ENCODE measurements at regions not wholly inside any gene's neighbourhood (a gene's known extent, or its start where the extent isn't known, plus 50 kb on each side); places are given as distances from the start of the nearest gene placed in this dataset.

GRCh38 chr6:142562865-142563264, 261.1 kb downstream of the ADGRG6 start:
- TF ChIP-seq CTCF (IDR thresholded peaks at IDR 0.05; ENCODE audit: insufficient read depth, low read length, poor library complexity, severe bottlenecking): no peak
- no peaks in the 10 kb centered on the region for H3K36me3 ChIP-seq (ENCODE audit: control insufficient read depth, insufficient read depth, low read length)
- no peak for DNase-seq (ENCODE audit: low read depth)
- H3K27me3 ChIP-seq (ENCODE audit: control insufficient read depth, insufficient read depth, low read length): no peaks in the 10 kb centered on the region
- H3K4me3 ChIP-seq (ENCODE audit: low read depth, low read length): no peak overlapping the region

GRCh38 chr6:142566628-142567396, 265.0 kb downstream of the ADGRG6 start:
- peak; percentile 92 for TF ChIP-seq CTCF (IDR thresholded peaks at IDR 0.05; ENCODE audit: insufficient read depth, low read length, poor library complexity, severe bottlenecking)
- DNase-seq (ENCODE audit: low read depth): no peak
- no peak overlapping the region for H3K4me3 ChIP-seq (ENCODE audit: low read depth, low read length)
- no peaks in the 10 kb centered on the region for H3K27me3 ChIP-seq (ENCODE audit: control insufficient read depth, insufficient read depth, low read length)
- no peaks in the 10 kb centered on the region for H3K36me3 ChIP-seq (ENCODE audit: control insufficient read depth, insufficient read depth, low read length)

- Histone ChIP-seq H3K27me3 (ENCODE audit: control insufficient read depth, insufficient read depth, low read length) (no peaks in the 10 kb centered on the region), H3K36me3 (ENCODE audit: control insufficient read depth, insufficient read depth, low read length) (no peaks in the 10 kb centered on the region), H3K4me3 (ENCODE audit: low read depth, low read length) (no peak overlapping the region)
- no peak for TF ChIP-seq CTCF (IDR thresholded peaks at IDR 0.05; ENCODE audit: insufficient read depth, low read length, poor library complexity, severe bottlenecking)
- no peak for DNase-seq (ENCODE audit: low read depth)
Measured at GRCh38 chr6:142567461-142567860, 265.7 kb downstream of the ADGRG6 start.

- Histone ChIP-seq H3K36me3 (ENCODE audit: control insufficient read depth, insufficient read depth, low read length) (no peaks in the 10 kb centered on the region), H3K27me3 (ENCODE audit: control insufficient read depth, insufficient read depth, low read length) (no peaks in the 10 kb centered on the region), H3K4me3 (ENCODE audit: low read depth, low read length) (no peak overlapping the region)
- no peak for TF ChIP-seq CTCF (IDR thresholded peaks at IDR 0.05; ENCODE audit: insufficient read depth, low read length, poor library complexity, severe bottlenecking)
- peak; percentile 48 for DNase-seq (ENCODE audit: low read depth)
Measured at GRCh38 chr6:142568857-142569597, 267.2 kb downstream of the ADGRG6 start.

GRCh38 chr6:142569676-142570075, 267.9 kb downstream of the ADGRG6 start:
- H3K36me3 ChIP-seq (ENCODE audit: control insufficient read depth, insufficient read depth, low read length): no peaks in the 10 kb centered on the region
- peak; percentile 21 for DNase-seq (ENCODE audit: low read depth)
- H3K27me3 ChIP-seq (ENCODE audit: control insufficient read depth, insufficient read depth, low read length): no peaks in the 10 kb centered on the region
- H3K4me3 ChIP-seq (ENCODE audit: low read depth, low read length): no peak overlapping the region
- no peak for TF ChIP-seq CTCF (IDR thresholded peaks at IDR 0.05; ENCODE audit: insufficient read depth, low read length, poor library complexity, severe bottlenecking)
